ENCODE measurements at regions not wholly inside any gene's neighbourhood (a gene's known extent, or its start where the extent isn't known, plus 50 kb on each side); places are given as distances from the start of the nearest gene placed in this dataset.

DNA sequence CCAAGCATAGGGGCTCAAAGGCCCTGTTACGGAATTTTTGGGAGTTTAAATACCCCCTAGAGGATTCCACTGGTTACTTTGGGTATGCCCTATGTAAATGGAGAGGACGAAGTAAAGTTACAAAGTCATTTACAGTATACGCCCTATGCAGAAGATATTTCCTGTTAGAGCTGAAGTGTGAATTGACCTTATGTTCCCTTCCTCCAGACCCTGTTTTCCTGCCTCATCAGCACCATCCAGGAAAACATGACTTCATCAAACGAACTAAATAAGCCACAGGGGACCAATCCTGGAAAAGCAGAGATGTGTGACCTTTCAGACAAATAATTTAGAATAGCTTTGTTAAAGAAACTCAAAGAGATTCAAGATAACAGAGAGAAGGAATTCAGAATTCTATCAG lies 177.4 kb downstream of the SQOR start:
- H4K20me1 ChIP-seq (replicated peaks in 1 of 2; ENCODE audit: control insufficient read depth in 1 of 2, insufficient read depth in 2 of 2, low read length in 2 of 2) = no peaks in the 10 kb centered on the region
- no peak for TF ChIP-seq CBX8 (IDR thresholded peaks at IDR 0.05; ENCODE audit: borderline replicate concordance, low read depth, low read length)
- TF ChIP-seq HDAC2 (IDR thresholded peaks at IDR 0.05; ENCODE audit: borderline replicate concordance in 1 of 2, low read depth in 2 of 2, low read length in 2 of 2) = no peak
- no peak for TF ChIP-seq TEAD4 (IDR thresholded peaks at IDR 0.05; ENCODE audit: low read depth, low read length)
- TF ChIP-seq RBBP5 (IDR thresholded peaks at IDR 0.05; ENCODE audit: borderline replicate concordance, low read depth, low read length) = no peak
- TF ChIP-seq TCF12 (IDR thresholded peaks at IDR 0.05; ENCODE audit: low read depth, low read length) = no peak
- TF ChIP-seq GTF2F1 (IDR thresholded peaks at IDR 0.05; ENCODE audit: borderline replicate concordance, low read depth, low read length) = no peak
- no peak for TF ChIP-seq SIX5 (IDR thresholded peaks at IDR 0.05; ENCODE audit: low read depth, low read length)
- TF ChIP-seq SP4 (IDR thresholded peaks at IDR 0.05; ENCODE audit: low read length) = no peak
- TF ChIP-seq SIRT6 (IDR thresholded peaks at IDR 0.05; ENCODE audit: low read length) = no peak
- no peak for TF ChIP-seq BACH1 (IDR thresholded peaks at IDR 0.05; ENCODE audit: low read length)

More for the DNA sequence above, 177.4 kb downstream of the SQOR start:
- H3K4me2 ChIP-seq (ENCODE audit: insufficient read depth in 1 of 2, low read depth in 2 of 2, low read length in 2 of 2) = no peak overlapping the region
- no peak overlapping the region for H2AK5ac ChIP-seq (ENCODE audit: low read depth, low read length)
- H3K36me3 ChIP-seq (ENCODE audit: control insufficient read depth in 2 of 4, insufficient read depth in 4 of 4, low read length in 3 of 4) = no peaks in the 10 kb centered on the region
- no peak overlapping the region for H3K18ac ChIP-seq (ENCODE audit: extremely low read depth, low read length)
- CTCF ChIA-PET (ENCODE audit: partially characterized antibody) = interaction anchor here (0.8 to 3.6 kb wide), 4 partner anchors 9 to 30 kb away, joined by 3 to 10 read pairs (median 4); no protein-coding TSS in a partner anchor
- no peak overlapping the region for H4K8ac ChIP-seq (ENCODE audit: extremely low read depth, insufficient read depth, low read length)
- no peak overlapping the region for H3K4me3 ChIP-seq (ENCODE audit: extremely low read depth in 1 of 4, insufficient read depth in 2 of 4, low read depth in 3 of 4, low read length in 4 of 4)
- no peak overlapping the region for H2BK20ac ChIP-seq (ENCODE audit: low read length)
- H3K79me2 ChIP-seq (ENCODE audit: control insufficient read depth in 1 of 2, insufficient read depth in 2 of 2, low read length in 2 of 2) = no peaks in the 10 kb centered on the region
- FAIRE-seq (no peak), DNase-seq (ENCODE audit: low read depth in 1 of 2, low spot score in 2 of 2) (no peak)
- H3K9ac ChIP-seq (replicated peaks in 1 of 4; ENCODE audit: extremely low read depth in 1 of 4, low read depth in 3 of 4, low read length in 3 of 4) = no peak overlapping the region
- H4K5ac ChIP-seq (ENCODE audit: insufficient read length, low read depth, low read length) = no peak overlapping the region
- H3K14ac ChIP-seq (ENCODE audit: insufficient read length) = no peak overlapping the region
- H3K79me1 ChIP-seq (ENCODE audit: low read depth, low read length) = no peaks in the 10 kb centered on the region
- no peak overlapping the region for H2AFZ ChIP-seq (ENCODE audit: low read length)
- WGBS, 2 experiments (ENCODE audit: extremely low coverage in 1 of 2, insufficient coverage in 1 of 2, insufficient read length in 1 of 2, insufficient replicate concordance in 2 of 2, low coverage in 1 of 2, low lambda C conversion rate in 2 of 2, missing lambda C conversion rate in 1 of 2) = 81% methylated on average over 4 of the region's 4 CpGs; no CpG with 5 or more reads in 1 of the 2 experiments
- no peak overlapping the region for H3K23ac ChIP-seq (ENCODE audit: insufficient read length)
- H2BK12ac ChIP-seq (ENCODE audit: low read depth, low read length) = no peak overlapping the region
- no peak overlapping the region for H3K4ac ChIP-seq (replicated peaks; ENCODE audit: insufficient read length, low read depth, low read length)
- H2BK120ac ChIP-seq (replicated peaks; ENCODE audit: low read depth, low read length) = no peak overlapping the region
- H3K27ac ChIP-seq (ENCODE audit: low read depth, low read length) = no peak overlapping the region
- H3K23me2 ChIP-seq (ENCODE audit: low read depth, low read length) = no peaks in the 10 kb centered on the region
- H4K91ac ChIP-seq (replicated peaks; ENCODE audit: insufficient read length, low read length) = no peak overlapping the region
- no peaks in the 10 kb centered on the region for H3K9me3 ChIP-seq (ENCODE audit: insufficient read depth in 2 of 2, low read depth in 1 of 2, low read length in 1 of 2)
- no peak overlapping the region for H3K56ac ChIP-seq (replicated peaks; ENCODE audit: insufficient read length, low read depth, low read length)
- POLR2A ChIA-PET (ENCODE audit: partially characterized antibody) = no interaction called here
- no peaks in the 10 kb centered on the region; a peak in 2 of 7 replicates for H3K4me1 ChIP-seq (replicated peaks in 1 of 4; ENCODE audit: control insufficient read depth in 3 of 4, insufficient read depth in 4 of 4, low read length in 3 of 4)
- H2BK5ac ChIP-seq (ENCODE audit: low read depth, low read length) = no peak overlapping the region
- no peaks in the 10 kb centered on the region for H3K27me3 ChIP-seq (replicated peaks in 1 of 4; ENCODE audit: control insufficient read depth in 3 of 4, extremely low read depth in 1 of 4, insufficient read depth in 3 of 4, low read length in 3 of 4)
- H2BK15ac ChIP-seq (ENCODE audit: low read length) = no peak overlapping the region

Measured in H1 (cell line).